ENCODE measurements at regions not wholly inside any gene's neighbourhood (a gene's known extent, or its start where the extent isn't known, plus 50 kb on each side); places are given as distances from the start of the nearest gene placed in this dataset.

DNA sequence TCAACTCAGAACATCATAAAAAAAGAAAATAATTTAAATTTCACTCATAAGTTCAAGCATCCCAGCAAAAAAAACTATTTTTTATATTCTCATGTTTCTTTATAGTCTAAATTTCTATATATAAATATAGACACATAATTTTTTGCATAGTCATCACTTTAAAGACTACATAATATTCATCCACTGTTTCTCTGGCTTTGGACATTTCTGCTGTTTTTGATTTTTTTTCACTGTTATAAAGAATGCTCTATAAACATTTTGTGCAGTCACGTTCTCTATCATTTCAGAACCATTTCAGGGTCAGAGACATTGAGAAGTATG, 59.7 kb upstream of the CLPB start:
- DNase-seq (ENCODE audit: low read depth), result no peak
- H3K4me3 ChIP-seq (ENCODE audit: low read depth, low read length), result no peak overlapping the region
- TF ChIP-seq, protein P1, sequence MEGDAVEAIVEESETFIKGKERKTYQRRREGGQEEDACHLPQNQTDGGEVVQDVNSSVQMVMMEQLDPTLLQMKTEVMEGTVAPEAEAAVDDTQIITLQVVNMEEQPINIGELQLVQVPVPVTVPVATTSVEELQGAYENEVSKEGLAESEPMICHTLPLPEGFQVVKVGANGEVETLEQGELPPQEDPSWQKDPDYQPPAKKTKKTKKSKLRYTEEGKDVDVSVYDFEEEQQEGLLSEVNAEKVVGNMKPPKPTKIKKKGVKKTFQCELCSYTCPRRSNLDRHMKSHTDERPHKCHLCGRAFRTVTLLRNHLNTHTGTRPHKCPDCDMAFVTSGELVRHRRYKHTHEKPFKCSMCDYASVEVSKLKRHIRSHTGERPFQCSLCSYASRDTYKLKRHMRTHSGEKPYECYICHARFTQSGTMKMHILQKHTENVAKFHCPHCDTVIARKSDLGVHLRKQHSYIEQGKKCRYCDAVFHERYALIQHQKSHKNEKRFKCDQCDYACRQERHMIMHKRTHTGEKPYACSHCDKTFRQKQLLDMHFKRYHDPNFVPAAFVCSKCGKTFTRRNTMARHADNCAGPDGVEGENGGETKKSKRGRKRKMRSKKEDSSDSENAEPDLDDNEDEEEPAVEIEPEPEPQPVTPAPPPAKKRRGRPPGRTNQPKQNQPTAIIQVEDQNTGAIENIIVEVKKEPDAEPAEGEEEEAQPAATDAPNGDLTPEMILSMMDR (conservative IDR thresholded peaks at IDR 0.05; ENCODE audit: low read depth, low read length), result no peak

GRCh38 chr11:72493426-72494108, 59.2 kb upstream of the CLPB start:
- DNase-seq (ENCODE audit: low read depth), result no peak
- TF ChIP-seq, protein P1 (conservative IDR thresholded peaks at IDR 0.05; ENCODE audit: low read depth, low read length), result no peak
- H3K4me3 ChIP-seq (ENCODE audit: low read depth, low read length), result no peak overlapping the region

GRCh38 chr11:72491001-72491400, 56.7 kb upstream of the CLPB start:
- TF ChIP-seq, protein P1 (conservative IDR thresholded peaks at IDR 0.05; ENCODE audit: low read depth, low read length), result no peak
- no peak overlapping the region for H3K4me3 ChIP-seq (ENCODE audit: low read depth, low read length)
- DNase-seq (ENCODE audit: low read depth), result no peak
